A673 (cell line): ENCODE measurements at regions not wholly inside any gene's neighbourhood (a gene's known extent, or its start where the extent isn't known, plus 50 kb on each side); places are given as distances from the start of the nearest gene placed in this dataset.
"Not testable (repeated sequence)": the region's sequence is repeated elsewhere in the genome, so short reads cannot be mapped to it uniquely, and the experiment has no call there.

Experiments used
- BruUV-seq: library from RNA; stranded (reverse); fragments of 400-500 nt; replicated peaks from 2 replicates; lab custom pipeline; 2021; lab: Mats Ljungman, UMichigan
- CTCF ChIA-PET: fragments of 300-600 bp; sonication (Branson Sonifier 250); formaldehyde crosslinking; loops from one replicate; lab custom pipeline; 2022; ENCODE audit warnings: antibody characterized with exemption; lab: Charles Lee
- POLR2A ChIA-PET: fragments of 300-600 bp; sonication (Branson Sonifier 250); formaldehyde crosslinking; loops from one replicate; lab custom pipeline; 2022; ENCODE audit warnings: antibody characterized with exemption; ENCODE audit not compliant: low non-redundant PET; lab: Charles Lee
- DNase-seq: peaks from one replicate; pipeline ENCODE4 v3.0.0-alpha.2; 2015; ENCODE audit warnings: low spot score
- H3K27ac ChIP-seq: fragments of 200-600 bp; sonication (generic); 2 replicates; pipeline ENCODE4 v1.5.1; 2016; ENCODE audit warnings: mixed run types, low read depth, mild to moderate bottlenecking, mixed read lengths, antibody characterized with exemption, low read length; ENCODE audit not compliant: poor library complexity, severe bottlenecking
- H3K27me3 ChIP-seq: fragments of 200-600 bp; sonication (generic); replicated peaks from 2 replicates; pipeline ENCODE4 v1.6.1; 2017; ENCODE audit warnings: mixed run types, low read depth, mild to moderate bottlenecking, mixed read lengths, antibody characterized with exemption, low read length; ENCODE audit not compliant: insufficient read depth, poor library complexity
- H3K36me3 ChIP-seq: fragments of 200-600 bp; sonication (generic); 2 replicates; pipeline ENCODE4 v1.6.1; 2016; ENCODE audit warnings: mixed run types, mild to moderate bottlenecking, mixed read lengths, antibody characterized with exemption, low read length; ENCODE audit not compliant: insufficient read depth, poor library complexity, severe bottlenecking
- H3K4me1 ChIP-seq: fragments of 200-600 bp; sonication (generic); 2 replicates; pipeline ENCODE4 v1.6.1; 2017; ENCODE audit warnings: mixed run types, mild to moderate bottlenecking, mixed read lengths, antibody characterized with exemption, low read length; ENCODE audit not compliant: insufficient read depth, poor library complexity, severe bottlenecking
- H3K4me3 ChIP-seq: fragments of 200-600 bp; sonication (generic); 2 replicates; pipeline ENCODE4 v1.5.1; 2016; ENCODE audit warnings: low read depth, mixed run types, mild to moderate bottlenecking, mixed read lengths, low read length; ENCODE audit not compliant: poor library complexity, severe bottlenecking
- H3K9me3 ChIP-seq: fragments of 200-600 bp; sonication (generic); 2 replicates; pipeline ENCODE4 v1.6.1; 2016; ENCODE audit warnings: mixed run types, low read depth, mild to moderate bottlenecking, mixed read lengths, antibody characterized with exemption, low read length; ENCODE audit not compliant: poor library complexity, severe bottlenecking
- CTCF ChIP-seq: fragments of 300-800, 200-600 bp; sonication (generic); conservative IDR thresholded peaks from 2 replicates; pipeline ENCODE4 v1.5.1; 2017; ENCODE audit warnings: low read depth, mild to moderate bottlenecking, antibody characterized with exemption, low read length, moderate library complexity, mixed read lengths
- EZH2 ChIP-seq: fragments of 200-600 bp; sonication (generic); IDR thresholded peaks from 2 replicates; pipeline ENCODE4 v1.6.1; 2017; ENCODE audit warnings: borderline replicate concordance, low read depth, mild to moderate bottlenecking, mixed read lengths, antibody characterized with exemption, low read length; ENCODE audit not compliant: poor library complexity, severe bottlenecking
- intact Hi-C: fragments of 100-400 bp; cut with micrococcal nuclease; formaldehyde crosslinking; loops from one replicate; pipeline ENCODE4 v1.10.0; 2022; ENCODE audit not compliant: unreplicated experiment

DNA sequence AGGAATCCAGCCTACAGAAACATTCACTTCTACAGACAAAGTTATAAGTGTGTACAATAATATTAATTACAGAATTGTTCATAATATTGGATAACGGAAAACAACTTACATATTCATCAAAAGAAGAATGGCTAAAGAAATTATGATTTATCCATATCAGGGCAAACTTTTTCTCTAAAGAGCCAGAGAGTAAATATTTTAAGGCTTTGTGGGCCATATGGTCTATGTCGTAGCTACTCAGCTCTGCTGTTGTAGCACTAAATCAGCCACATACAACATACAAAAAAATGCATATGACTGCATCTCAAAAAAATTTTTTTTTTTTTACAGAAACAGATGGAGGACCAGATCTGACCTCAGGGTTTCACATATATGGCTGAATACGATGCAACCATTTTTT, 96.7 kb upstream of the GALNT18 start:
- no peak for DNase-seq
- Histone ChIP-seq H3K4me1 (no peaks in the 10 kb centered on the region), H3K4me3 (no peak overlapping the region), H3K27ac (no peak overlapping the region), H3K27me3 (no peaks in the 10 kb centered on the region), H3K36me3 (no peaks in the 10 kb centered on the region), H3K9me3 (no peaks in the 10 kb centered on the region)
- TF ChIP-seq CTCF (no peak), EZH2 (no peak)
- CTCF ChIA-PET, result no interaction called here
- POLR2A ChIA-PET, result no interaction called here
- intact Hi-C loops, result no loop called here
- no TSS peak for BruUV-seq

DNA sequence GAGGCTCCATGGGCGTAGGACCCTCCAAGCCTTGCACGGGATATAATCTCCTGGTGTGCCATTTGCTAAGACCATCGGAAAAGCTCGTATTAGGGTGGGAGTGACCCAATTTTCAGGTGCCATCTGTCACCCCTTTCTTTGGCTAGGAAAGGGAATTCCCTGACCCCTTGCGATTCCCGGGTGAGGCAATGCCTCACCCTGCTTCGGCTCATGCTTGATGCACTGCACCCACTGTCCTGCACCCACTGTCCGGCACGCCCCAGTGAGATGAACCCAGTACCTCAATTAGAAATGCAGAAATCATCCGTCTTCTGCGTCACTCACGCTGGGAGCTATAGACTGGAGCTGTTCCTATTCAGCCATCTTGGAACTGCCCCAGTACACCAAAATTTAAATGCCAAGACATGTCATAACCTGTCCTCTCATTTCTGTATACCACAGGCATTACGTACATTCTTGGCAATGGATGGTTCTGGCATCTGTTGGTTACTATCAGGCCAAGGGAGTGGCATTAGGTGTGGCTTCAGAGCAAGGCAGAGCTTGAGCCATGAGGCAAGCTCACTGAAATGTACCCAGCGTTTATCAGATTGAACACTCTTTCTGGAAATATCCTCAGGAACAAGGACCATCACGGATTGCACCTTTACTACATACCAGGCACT, 95.4 kb upstream of the GALNT18 start:
- no TSS peak for BruUV-seq
- DNase-seq, result no peak
- no peak overlapping the region for H3K27ac ChIP-seq
- TF ChIP-seq CTCF, result no peak
- TF ChIP-seq EZH2, result no peak
- no peaks in the 10 kb centered on the region for H3K4me1 ChIP-seq
- intact Hi-C loops, result no loop called here
- ChIA-PET CTCF (no interaction called here), POLR2A (no interaction called here)
- no peaks in the 10 kb centered on the region for H3K27me3 ChIP-seq
- H3K4me3 ChIP-seq, result no peak overlapping the region
- H3K9me3 ChIP-seq, result no peaks in the 10 kb centered on the region
- no peaks in the 10 kb centered on the region for H3K36me3 ChIP-seq

- intact Hi-C loops, H3K9me3 ChIP-seq, CTCF ChIA-PET, H3K27me3 ChIP-seq, H3K4me1 ChIP-seq, POLR2A ChIA-PET, H3K4me3 ChIP-seq, DNase-seq, BruUV-seq, H3K36me3 ChIP-seq, H3K27ac ChIP-seq: not testable (repeated sequence)
Observed at GRCh38 chr11:11715075-11715474, 93.3 kb upstream of the GALNT18 start.

- no peaks in the 10 kb centered on the region for H3K36me3 ChIP-seq
- no peak overlapping the region for H3K4me3 ChIP-seq
- BruUV-seq, result no TSS peak
- TF ChIP-seq EZH2 (no peak), CTCF (no peak)
- CTCF ChIA-PET, result no interaction called here
- no peaks in the 10 kb centered on the region for H3K9me3 ChIP-seq
- DNase-seq, result no peak
- POLR2A ChIA-PET, result interaction anchor here (0.7 kb wide), 1 partner anchor 65 kb away, joined by 3 read pairs; no protein-coding TSS in a partner anchor
- H3K4me1 ChIP-seq, result no peaks in the 10 kb centered on the region
- intact Hi-C loops, result no loop called here
- H3K27me3 ChIP-seq, result no peaks in the 10 kb centered on the region
- H3K27ac ChIP-seq, result no peak overlapping the region
Observed at GRCh38 chr11:11710556-11710955, 88.8 kb upstream of the GALNT18 start.
